Fibroblast of lung (primary cell): ENCODE measurements at regions not wholly inside any gene's neighbourhood (a gene's known extent, or its start where the extent isn't known, plus 50 kb on each side); places are given as distances from the start of the nearest gene placed in this dataset.
"Not testable (repeated sequence)": the region's sequence is repeated elsewhere in the genome, so short reads cannot be mapped to it uniquely, and the experiment has no call there.

Experiments
- DNase-seq, 2 donors: peaks; one replicate each; pipeline versions ENCODE4 v3.0.0 to v3.0.0-alpha.2; 2010; ENCODE audit warnings: low read depth in 2 of 2
- H2AFZ ChIP-seq: 2 replicates; pipeline ENCODE4 v1.5.1; 2012; ENCODE audit warnings: low read length, control low read depth, inconsistent platforms
- H3K27ac ChIP-seq: 2 replicates; pipeline ENCODE4 v1.5.1; 2011; ENCODE audit warnings: low read length, control low read depth; ENCODE audit not compliant: insufficient read depth
- H3K27me3 ChIP-seq: 2 replicates; pipeline ENCODE4 v1.5.1; 2011; ENCODE audit warnings: mild to moderate bottlenecking, low read length; ENCODE audit not compliant: control insufficient read depth, insufficient read depth
- H3K36me3 ChIP-seq: 2 replicates; pipeline ENCODE4 v1.5.1; 2011; ENCODE audit warnings: low read length; ENCODE audit not compliant: control insufficient read depth, insufficient read depth
- H3K4me1 ChIP-seq: 2 replicates; pipeline ENCODE4 v1.5.1; 2011; ENCODE audit warnings: low read length; ENCODE audit not compliant: control insufficient read depth, insufficient read depth; ENCODE audit errors: extremely low read depth
- H3K4me2 ChIP-seq: 2 replicates; pipeline ENCODE4 v1.5.1; 2011; ENCODE audit warnings: low read length, control low read depth; ENCODE audit not compliant: insufficient read depth; ENCODE audit errors: extremely low read depth
- H3K4me3 ChIP-seq, 4 experiments: fragments of 200-600 bp in 1 of 4; sonication (generic) in 1 of 4; replicated peaks in 1 of 4; 2 replicates each; pipeline ENCODE4 v1.5.1; 2011 to 2016; ENCODE audit warnings: low read length in 4 of 4, low read depth in 3 of 4, mild to moderate bottlenecking in 3 of 4, control low read depth in 2 of 4, inconsistent platforms in 1 of 4, mixed read lengths in 1 of 4; ENCODE audit not compliant: insufficient read depth in 1 of 4; ENCODE audit errors: control extremely low read depth in 1 of 4
- H3K79me2 ChIP-seq: 2 replicates; pipeline ENCODE4 v1.5.1; 2012; ENCODE audit warnings: mild to moderate bottlenecking, low read length, inconsistent platforms; ENCODE audit not compliant: control insufficient read depth, insufficient read depth
- H3K9ac ChIP-seq: 2 replicates; pipeline ENCODE4 v1.5.1; 2011; ENCODE audit warnings: mild to moderate bottlenecking, low read length, control low read depth; ENCODE audit not compliant: insufficient read depth
- H3K9me3 ChIP-seq: 2 replicates; pipeline ENCODE4 v1.5.1; 2012; ENCODE audit warnings: low read depth, low read length; ENCODE audit not compliant: control insufficient read depth, insufficient read depth
- H4K20me1 ChIP-seq: 2 replicates; pipeline ENCODE4 v1.5.1; 2011; ENCODE audit warnings: low read length; ENCODE audit not compliant: control insufficient read depth, insufficient read depth; ENCODE audit errors: extremely low read depth
- CTCF ChIP-seq, 2 donors: IDR thresholded peaks in 1 of 2; conservative IDR thresholded peaks in 1 of 2; 1 replicate in 1 of 2; 2 replicates in 1 of 2; pipeline ENCODE4 v1.5.1; 2011 to 2012; ENCODE audit warnings: low read length in 2 of 2, control low read depth in 1 of 2, inconsistent platforms in 1 of 2, low read depth in 1 of 2, mild to moderate bottlenecking in 1 of 2
- EZH2 ChIP-seq: IDR thresholded peaks from 2 replicates; pipeline ENCODE4 v1.5.1; 2012; ENCODE audit warnings: low read length, control low read depth, mild to moderate bottlenecking; ENCODE audit errors: missing control alignments

GRCh38 chr3:191646242-191646641 is 185.3 kb downstream of the PYDC2 start:
- no peaks in the 10 kb centered on the region for H3K79me2 ChIP-seq
- no peak for DNase-seq
- H3K4me1 ChIP-seq = no peaks in the 10 kb centered on the region
- no peaks in the 10 kb centered on the region for H3K27me3 ChIP-seq
- H3K27ac ChIP-seq = no peak overlapping the region
- no peak overlapping the region for H3K4me2 ChIP-seq
- H3K36me3 ChIP-seq = no peaks in the 10 kb centered on the region
- no peak overlapping the region for H3K4me3 ChIP-seq
- no peak overlapping the region for H2AFZ ChIP-seq
- no peaks in the 10 kb centered on the region for H3K9me3 ChIP-seq
- H3K9ac ChIP-seq = no peak overlapping the region
- no peak for TF ChIP-seq CTCF (conservative IDR thresholded peaks at IDR 0.05 in 1 of 2, IDR thresholded peaks at IDR 0.05 in 1 of 2; ENCODE audit: low read depth in 1 of 2, low read length in 2 of 2)
- TF ChIP-seq EZH2 = no peak
- H4K20me1 ChIP-seq = no peaks in the 10 kb centered on the region

- DNase-seq = no peak
- TF ChIP-seq CTCF (conservative IDR thresholded peaks at IDR 0.05 in 1 of 2, IDR thresholded peaks at IDR 0.05 in 1 of 2; ENCODE audit: low read depth in 1 of 2, low read length in 2 of 2) = no peak
- no peak for TF ChIP-seq EZH2
- no peaks in the 10 kb centered on the region for H3K27me3 ChIP-seq
- no peak overlapping the region for H3K4me3 ChIP-seq
- H3K27ac ChIP-seq = no peak overlapping the region
- H3K4me2 ChIP-seq = no peak overlapping the region
- no peak overlapping the region for H2AFZ ChIP-seq
- no peak overlapping the region for H3K9ac ChIP-seq
- H3K4me1 ChIP-seq = no peaks in the 10 kb centered on the region
- H3K36me3 ChIP-seq = no peaks in the 10 kb centered on the region
- no peaks in the 10 kb centered on the region for H3K79me2 ChIP-seq
- no peaks in the 10 kb centered on the region for H4K20me1 ChIP-seq
- no peaks in the 10 kb centered on the region for H3K9me3 ChIP-seq
Measured at GRCh38 chr3:191648787-191649186, 187.8 kb downstream of the PYDC2 start.

GRCh38 chr3:191649626-191650025 is 188.7 kb downstream of the PYDC2 start:
- TF ChIP-seq CTCF (conservative IDR thresholded peaks at IDR 0.05 in 1 of 2, IDR thresholded peaks at IDR 0.05 in 1 of 2; ENCODE audit: low read depth in 1 of 2, low read length in 2 of 2) (no peak), EZH2 (no peak)
- H3K79me2 ChIP-seq = no peaks in the 10 kb centered on the region
- no peaks in the 10 kb centered on the region for H4K20me1 ChIP-seq
- no peaks in the 10 kb centered on the region for H3K9me3 ChIP-seq
- no peaks in the 10 kb centered on the region for H3K27me3 ChIP-seq
- no peak overlapping the region for H3K4me2 ChIP-seq
- H3K27ac ChIP-seq = no peak overlapping the region
- H3K4me3 ChIP-seq = no peak overlapping the region
- DNase-seq = no peak
- no peaks in the 10 kb centered on the region for H3K4me1 ChIP-seq
- H2AFZ ChIP-seq = no peak overlapping the region
- no peaks in the 10 kb centered on the region for H3K36me3 ChIP-seq
- H3K9ac ChIP-seq = no peak overlapping the region

GRCh38 chr3:191658781-191659419 is 197.9 kb downstream of the PYDC2 start:
- H3K79me2 ChIP-seq, H3K4me3 ChIP-seq, DNase-seq, H3K9me3 ChIP-seq, H4K20me1 ChIP-seq, H3K4me1 ChIP-seq, H3K27me3 ChIP-seq, H3K27ac ChIP-seq, H3K36me3 ChIP-seq, H3K9ac ChIP-seq, H3K4me2 ChIP-seq, H2AFZ ChIP-seq: not testable (repeated sequence)

GRCh38 chr3:191662150-191662549 is 201.2 kb downstream of the PYDC2 start:
- not testable (repeated sequence) for H3K4me1 ChIP-seq, H3K79me2 ChIP-seq, H3K4me2 ChIP-seq, H3K9ac ChIP-seq, H3K27me3 ChIP-seq, H3K4me3 ChIP-seq, H4K20me1 ChIP-seq, H3K9me3 ChIP-seq, H3K27ac ChIP-seq, DNase-seq, H3K36me3 ChIP-seq, H2AFZ ChIP-seq
